Transverse colon (tissue), 4 donors: ENCODE measurements at regions not wholly inside any gene's neighbourhood (a gene's known extent, or its start where the extent isn't known, plus 50 kb on each side); places are given as distances from the start of the nearest gene placed in this dataset.

Experiments used
- EP300 ChIP-seq: sonication (generic); formaldehyde crosslinking; IDR thresholded peaks from one replicate; pipeline ENCODE4 v1.6.1; 2017; ENCODE audit warnings: antibody characterized with exemption, low read depth
- POLR2AphosphoS5 ChIP-seq, 3 donors: sonication (generic); formaldehyde crosslinking; IDR thresholded peaks; one replicate each; pipeline ENCODE4 v1.6.1; 2016; ENCODE audit warnings: antibody characterized with exemption in 3 of 3
- TF ChIP-seq, protein P1 (sequence below), 5 experiments: fragments of 200-600 bp in 3 of 5; fragments of 450-650 bp in 2 of 5; sonication (generic) in 3 of 5; IDR thresholded peaks; 1 replicate in 2 of 5; 2 replicates in 3 of 5; pipeline ENCODE4 v1.5.1; 2016 to 2017; ENCODE audit warnings: antibody characterized with exemption in 5 of 5, inconsistent platforms in 3 of 5, mild to moderate bottlenecking in 2 of 5, moderate library complexity in 1 of 5

DNA sequence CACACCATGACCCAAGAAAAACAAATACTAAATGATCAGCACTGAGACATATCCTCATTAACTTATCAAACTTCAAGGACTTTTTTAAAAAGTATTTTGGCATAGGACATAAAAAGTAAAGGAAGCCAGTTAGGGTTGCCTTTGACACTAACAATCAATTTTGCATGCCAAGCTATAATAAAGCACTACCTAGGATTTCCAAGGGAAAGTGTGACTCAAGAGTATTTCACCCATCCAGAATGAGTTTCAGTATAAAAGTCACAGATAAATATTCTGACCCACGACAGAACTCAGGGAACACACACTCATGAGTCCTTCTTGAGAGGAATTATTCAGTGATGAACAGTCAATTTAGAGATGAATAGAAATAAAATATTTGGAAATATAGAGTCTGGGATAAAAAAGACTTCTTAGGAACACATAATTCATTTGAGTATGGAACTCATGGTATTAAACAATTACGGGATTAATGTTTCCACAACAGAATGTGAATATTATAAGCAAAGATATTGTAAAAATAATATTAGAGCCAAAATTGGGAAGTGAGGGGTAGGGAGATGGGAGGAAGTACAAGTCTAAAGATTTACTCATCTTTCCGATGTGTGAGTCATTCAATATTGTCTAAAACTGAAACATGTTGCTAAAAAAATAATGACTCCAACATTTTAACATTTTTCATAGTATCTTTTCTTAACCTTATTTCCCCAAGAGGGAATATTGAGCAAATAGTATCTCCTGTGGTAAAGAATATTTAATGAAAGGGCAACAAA lies 143.5 kb upstream of the LNX1 start:
- TF ChIP-seq EP300 = no peak
- TF ChIP-seq, protein P1, sequence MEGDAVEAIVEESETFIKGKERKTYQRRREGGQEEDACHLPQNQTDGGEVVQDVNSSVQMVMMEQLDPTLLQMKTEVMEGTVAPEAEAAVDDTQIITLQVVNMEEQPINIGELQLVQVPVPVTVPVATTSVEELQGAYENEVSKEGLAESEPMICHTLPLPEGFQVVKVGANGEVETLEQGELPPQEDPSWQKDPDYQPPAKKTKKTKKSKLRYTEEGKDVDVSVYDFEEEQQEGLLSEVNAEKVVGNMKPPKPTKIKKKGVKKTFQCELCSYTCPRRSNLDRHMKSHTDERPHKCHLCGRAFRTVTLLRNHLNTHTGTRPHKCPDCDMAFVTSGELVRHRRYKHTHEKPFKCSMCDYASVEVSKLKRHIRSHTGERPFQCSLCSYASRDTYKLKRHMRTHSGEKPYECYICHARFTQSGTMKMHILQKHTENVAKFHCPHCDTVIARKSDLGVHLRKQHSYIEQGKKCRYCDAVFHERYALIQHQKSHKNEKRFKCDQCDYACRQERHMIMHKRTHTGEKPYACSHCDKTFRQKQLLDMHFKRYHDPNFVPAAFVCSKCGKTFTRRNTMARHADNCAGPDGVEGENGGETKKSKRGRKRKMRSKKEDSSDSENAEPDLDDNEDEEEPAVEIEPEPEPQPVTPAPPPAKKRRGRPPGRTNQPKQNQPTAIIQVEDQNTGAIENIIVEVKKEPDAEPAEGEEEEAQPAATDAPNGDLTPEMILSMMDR (IDR thresholded peaks at IDR 0.05) = no peak
- no peak for TF ChIP-seq POLR2AphosphoS5 (IDR thresholded peaks at IDR 0.05)
